ENCODE measurements at regions not wholly inside any gene's neighbourhood (a gene's known extent, or its start where the extent isn't known, plus 50 kb on each side); places are given as distances from the start of the nearest gene placed in this dataset.
A peak's percentile ranks its signal among the peaks of the same experiment; 100 is the strongest.

DNA sequence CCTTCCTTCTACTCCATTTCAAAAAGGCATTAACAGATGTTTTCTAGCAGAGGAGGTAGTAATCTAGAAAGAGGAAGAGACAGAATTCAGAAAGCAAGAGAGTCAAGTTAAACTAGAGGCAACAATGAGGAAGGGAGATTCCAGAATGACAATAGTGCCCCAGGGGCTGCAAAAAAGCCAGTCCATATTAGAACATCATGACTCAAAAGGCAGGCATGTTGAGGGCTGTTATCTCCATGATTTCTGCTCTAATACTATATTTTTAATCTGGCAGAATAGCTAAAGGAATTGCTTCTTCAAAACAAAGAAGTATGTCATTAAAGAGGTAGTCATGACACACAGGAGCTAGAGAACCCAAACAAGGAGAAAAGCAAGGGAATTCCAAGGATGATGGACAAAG lies 599.6 kb downstream of the INHBA start:
- DNase-seq (ENCODE audit: low spot score): no peak
- no peak for TF ChIP-seq EZH2phosphoT487 (IDR thresholded peaks at IDR 0.05)
- no peak for TF ChIP-seq EZH2 (IDR thresholded peaks at IDR 0.05)
- TF ChIP-seq, protein P1, sequence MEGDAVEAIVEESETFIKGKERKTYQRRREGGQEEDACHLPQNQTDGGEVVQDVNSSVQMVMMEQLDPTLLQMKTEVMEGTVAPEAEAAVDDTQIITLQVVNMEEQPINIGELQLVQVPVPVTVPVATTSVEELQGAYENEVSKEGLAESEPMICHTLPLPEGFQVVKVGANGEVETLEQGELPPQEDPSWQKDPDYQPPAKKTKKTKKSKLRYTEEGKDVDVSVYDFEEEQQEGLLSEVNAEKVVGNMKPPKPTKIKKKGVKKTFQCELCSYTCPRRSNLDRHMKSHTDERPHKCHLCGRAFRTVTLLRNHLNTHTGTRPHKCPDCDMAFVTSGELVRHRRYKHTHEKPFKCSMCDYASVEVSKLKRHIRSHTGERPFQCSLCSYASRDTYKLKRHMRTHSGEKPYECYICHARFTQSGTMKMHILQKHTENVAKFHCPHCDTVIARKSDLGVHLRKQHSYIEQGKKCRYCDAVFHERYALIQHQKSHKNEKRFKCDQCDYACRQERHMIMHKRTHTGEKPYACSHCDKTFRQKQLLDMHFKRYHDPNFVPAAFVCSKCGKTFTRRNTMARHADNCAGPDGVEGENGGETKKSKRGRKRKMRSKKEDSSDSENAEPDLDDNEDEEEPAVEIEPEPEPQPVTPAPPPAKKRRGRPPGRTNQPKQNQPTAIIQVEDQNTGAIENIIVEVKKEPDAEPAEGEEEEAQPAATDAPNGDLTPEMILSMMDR (IDR thresholded peaks at IDR 0.05): no peak
- Histone ChIP-seq H3K9ac (no peak overlapping the region), H3K27me3 (no peaks in the 10 kb centered on the region), H3K4me1 (no peaks in the 10 kb centered on the region), H3K4me3 (no peak overlapping the region), H3K4me2 (no peak overlapping the region), H3K27ac (no peak overlapping the region), H2AFZ (replicated peaks) (no peak overlapping the region), H3K9me3 (ENCODE audit: low read depth) (no peaks in the 10 kb centered on the region), H3K36me3 (no peaks in the 10 kb centered on the region), H3F3A (ENCODE audit: low read depth) (no peaks in the 10 kb centered on the region), H4K20me1 (ENCODE audit: low read depth) (no peaks in the 10 kb centered on the region), H3K79me2 (ENCODE audit: low read depth) (no peaks in the 10 kb centered on the region)
- H3K4me1 Mint-ChIP-seq: peaks cover 3% of the 10 kb centered on the region
- H3K27me3 Mint-ChIP-seq (ENCODE audit: insufficient read depth, low read depth): no peaks in the 10 kb centered on the region
- no peaks in the 10 kb centered on the region for H3K9me3 Mint-ChIP-seq
- H3K27ac Mint-ChIP-seq: no peak overlapping the region
- no peaks in the 10 kb centered on the region for H3K36me3 Mint-ChIP-seq
- H3K4me3 Mint-ChIP-seq: no peak overlapping the region

DNA sequence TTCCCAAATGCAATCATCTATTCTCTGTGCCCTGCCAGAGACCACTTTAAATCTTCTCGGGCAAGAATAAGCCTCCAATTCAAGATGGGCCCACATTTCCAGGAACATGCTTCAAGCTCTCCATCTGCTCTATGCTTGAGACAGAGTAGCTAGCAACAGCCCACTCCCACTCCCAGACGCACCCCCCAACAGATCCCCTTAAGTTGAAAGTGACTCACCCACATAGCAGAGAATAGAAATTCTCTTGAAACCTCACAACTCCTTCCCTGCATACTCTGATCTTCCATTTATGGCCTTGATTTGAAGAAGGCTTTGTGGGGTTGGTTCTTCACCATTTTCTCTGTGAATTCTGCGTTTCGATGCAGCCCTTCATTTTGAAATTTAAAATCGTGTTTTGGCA lies 604.0 kb downstream of the INHBA start:
- TF ChIP-seq, protein P1 (IDR thresholded peaks at IDR 0.05): no peak
- TF ChIP-seq EZH2phosphoT487 (IDR thresholded peaks at IDR 0.05): no peak
- no peak for TF ChIP-seq EZH2 (IDR thresholded peaks at IDR 0.05)
- H3K27me3 ChIP-seq: no peaks in the 10 kb centered on the region
- H3K9ac ChIP-seq: no peak overlapping the region
- no peaks in the 10 kb centered on the region for H3K36me3 ChIP-seq
- H3K4me3 ChIP-seq: no peak overlapping the region
- no peak overlapping the region for H3K27ac ChIP-seq
- H3F3A ChIP-seq (ENCODE audit: low read depth): no peaks in the 10 kb centered on the region
- H3K4me1 Mint-ChIP-seq: peaks cover 3% of the 10 kb centered on the region
- no peaks in the 10 kb centered on the region for H3K79me2 ChIP-seq (ENCODE audit: low read depth)
- H3K9me3 Mint-ChIP-seq: no peaks in the 10 kb centered on the region
- no peaks in the 10 kb centered on the region for H3K9me3 ChIP-seq (ENCODE audit: low read depth)
- no peak for DNase-seq (ENCODE audit: low spot score)
- peaks cover 4% of the 10 kb centered on the region for H3K4me1 ChIP-seq
- H3K27ac Mint-ChIP-seq: no peak overlapping the region
- no peaks in the 10 kb centered on the region for H4K20me1 ChIP-seq (ENCODE audit: low read depth)
- H2AFZ ChIP-seq (replicated peaks): peak overlapping the region; percentile 9
- H3K4me2 ChIP-seq: no peak overlapping the region
- no peaks in the 10 kb centered on the region for H3K27me3 Mint-ChIP-seq (ENCODE audit: insufficient read depth, low read depth)
- no peak overlapping the region for H3K4me3 Mint-ChIP-seq
- no peaks in the 10 kb centered on the region for H3K36me3 Mint-ChIP-seq

DNA sequence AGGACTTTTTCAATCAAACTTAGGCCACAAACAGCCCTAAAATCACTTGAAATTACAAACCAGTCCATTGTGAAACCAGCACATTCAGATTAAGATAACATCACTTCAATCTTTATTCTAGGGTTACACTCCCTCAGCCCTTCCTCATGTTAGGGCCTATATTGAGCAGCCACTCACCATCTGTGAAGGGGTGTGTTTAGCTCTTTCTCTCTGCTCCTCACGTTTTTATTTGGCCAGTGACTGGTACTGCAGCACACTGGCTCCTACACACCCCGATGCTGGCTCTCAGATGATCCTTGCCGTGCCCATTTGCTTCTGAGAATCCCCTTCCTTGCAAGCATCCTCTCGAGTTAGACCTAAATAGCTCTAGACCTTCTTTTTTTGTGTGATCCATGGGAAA lies 604.5 kb downstream of the INHBA start:
- H3K4me2 ChIP-seq: no peak overlapping the region
- peaks cover 8% of the 10 kb centered on the region for H3K4me1 ChIP-seq
- Mint-ChIP-seq H3K36me3 (no peaks in the 10 kb centered on the region), H3K27me3 (ENCODE audit: insufficient read depth, low read depth) (no peaks in the 10 kb centered on the region), H3K4me1 (peaks cover 5% of the 10 kb centered on the region), H3K4me3 (no peak overlapping the region), H3K9me3 (no peaks in the 10 kb centered on the region), H3K27ac (no peak overlapping the region)
- H2AFZ ChIP-seq (replicated peaks): no peak overlapping the region
- TF ChIP-seq, protein P1 (IDR thresholded peaks at IDR 0.05): no peak
- no peak for TF ChIP-seq EZH2 (IDR thresholded peaks at IDR 0.05)
- H3K27ac ChIP-seq: no peak overlapping the region
- H3K27me3 ChIP-seq: no peaks in the 10 kb centered on the region
- no peaks in the 10 kb centered on the region for H3K9me3 ChIP-seq (ENCODE audit: low read depth)
- no peaks in the 10 kb centered on the region for H3K36me3 ChIP-seq
- no peaks in the 10 kb centered on the region for H3F3A ChIP-seq (ENCODE audit: low read depth)
- H3K4me3 ChIP-seq: no peak overlapping the region
- no peak overlapping the region for H3K9ac ChIP-seq
- no peak for DNase-seq (ENCODE audit: low spot score)
- H3K79me2 ChIP-seq (ENCODE audit: low read depth): no peaks in the 10 kb centered on the region
- no peaks in the 10 kb centered on the region for H4K20me1 ChIP-seq (ENCODE audit: low read depth)

DNA sequence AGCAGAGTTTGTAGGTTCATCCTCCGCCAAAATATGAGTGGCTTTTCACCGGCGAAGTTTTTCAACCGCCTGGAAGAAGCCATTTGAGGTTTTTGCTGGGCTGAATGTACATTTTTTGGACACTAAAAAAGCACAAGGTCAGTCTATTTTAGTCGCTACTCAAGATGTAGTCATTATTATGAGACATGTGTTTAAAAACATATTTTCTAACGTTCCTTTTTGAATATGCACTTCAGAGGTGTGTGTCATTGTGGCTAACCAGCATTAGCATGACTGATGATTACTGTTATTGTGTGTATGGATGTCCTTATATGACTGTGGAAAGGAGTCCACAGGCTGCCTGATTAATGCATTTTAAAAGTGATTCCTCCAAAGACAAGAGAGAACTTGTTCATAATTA lies 605.4 kb downstream of the INHBA start:
- H2AFZ ChIP-seq (replicated peaks): no peak overlapping the region

More for the DNA sequence above, 605.4 kb downstream of the INHBA start:
- H3K79me2 ChIP-seq (ENCODE audit: low read depth): no peaks in the 10 kb centered on the region
- Mint-ChIP-seq H3K4me3 (no peak overlapping the region), H3K9me3 (no peaks in the 10 kb centered on the region), H3K27ac (no peak overlapping the region), H3K36me3 (no peaks in the 10 kb centered on the region), H3K4me1 (peaks cover 8% of the 10 kb centered on the region), H3K27me3 (ENCODE audit: insufficient read depth, low read depth) (no peaks in the 10 kb centered on the region)
- no peaks in the 10 kb centered on the region for H3K36me3 ChIP-seq
- no peaks in the 10 kb centered on the region for H3K9me3 ChIP-seq (ENCODE audit: low read depth)
- H4K20me1 ChIP-seq (ENCODE audit: low read depth): no peaks in the 10 kb centered on the region
- no peaks in the 10 kb centered on the region for H3F3A ChIP-seq (ENCODE audit: low read depth)
- no peak overlapping the region for H3K4me2 ChIP-seq
- H3K4me1 ChIP-seq: peaks cover 9% of the 10 kb centered on the region
- no peak for TF ChIP-seq EZH2phosphoT487 (IDR thresholded peaks at IDR 0.05)
- TF ChIP-seq, protein P1 (IDR thresholded peaks at IDR 0.05): no peak
- H3K27me3 ChIP-seq: no peaks in the 10 kb centered on the region
- H3K9ac ChIP-seq: no peak overlapping the region
- H3K4me3 ChIP-seq: no peak overlapping the region
- no peak overlapping the region for H3K27ac ChIP-seq
- no peak for DNase-seq (ENCODE audit: low spot score)

Measured in neural progenitor cell (in vitro differentiated cells).